CD14-positive monocyte (primary cell): ENCODE measurements at regions not wholly inside any gene's neighbourhood (a gene's known extent, or its start where the extent isn't known, plus 50 kb on each side); places are given as distances from the start of the nearest gene placed in this dataset.

Experiments used
- DNase-seq, 3 donors: peaks; one replicate each; pipeline ENCODE4 v3.0.0-alpha.2; 2011 to 2022
- H2AFZ ChIP-seq: 2 replicates; pipeline ENCODE4 v1.6.0; 2012; ENCODE audit warnings: mild to moderate bottlenecking, low read depth, low read length, inconsistent platforms; ENCODE audit not compliant: insufficient read depth, poor library complexity, severe bottlenecking
- H3K27ac ChIP-seq, 2 donors: 1 replicate in 1 of 2; 2 replicates in 1 of 2; pipeline ENCODE4 v1.5.1; 2012 to 2013; ENCODE audit warnings: low read length in 2 of 2, control low read depth in 1 of 2, inconsistent platforms in 1 of 2, low read depth in 1 of 2, mild to moderate bottlenecking in 1 of 2
- H3K27me3 ChIP-seq, 2 donors: one replicate each; pipeline versions ENCODE4 v1.6.0 to v1.6.1; 2011 to 2013; ENCODE audit warnings: low read length in 2 of 2; ENCODE audit not compliant: control insufficient read depth in 2 of 2, insufficient read depth in 2 of 2
- H3K36me3 ChIP-seq, 2 donors: replicated peaks in 1 of 2; 1 replicate in 1 of 2; 2 replicates in 1 of 2; pipeline versions ENCODE4 v1.5.1 to v1.6.1; 2012 to 2013; ENCODE audit warnings: low read length in 2 of 2, control low read depth in 1 of 2, inconsistent platforms in 1 of 2, mild to moderate bottlenecking in 1 of 2; ENCODE audit not compliant: insufficient read depth in 2 of 2, control insufficient read depth in 1 of 2
- H3K4me1 ChIP-seq, 2 donors: 1 replicate in 1 of 2; 2 replicates in 1 of 2; pipeline versions ENCODE4 v1.5.1 to v1.6.1; 2012 to 2013; ENCODE audit warnings: low read length in 2 of 2, control low read depth in 1 of 2, inconsistent platforms in 1 of 2, mild to moderate bottlenecking in 1 of 2, moderate library complexity in 1 of 2; ENCODE audit not compliant: insufficient read depth in 2 of 2, control insufficient read depth in 1 of 2
- H3K4me2 ChIP-seq: replicated peaks from 2 replicates; pipeline ENCODE3; 2012; ENCODE audit warnings: low read length, moderate library complexity, mild to moderate bottlenecking; ENCODE audit not compliant: poor library complexity, severe bottlenecking; ENCODE audit errors: extremely low read depth
- H3K4me3 ChIP-seq, 3 experiments: fragments of 200-600 bp in 1 of 3; sonication (generic) in 1 of 3; replicated peaks in 1 of 3; 1 replicate in 2 of 3; 2 replicates in 1 of 3; pipeline ENCODE4 v1.5.1; 2011 to 2013; ENCODE audit warnings: low read length in 3 of 3, mild to moderate bottlenecking in 3 of 3, control low read depth in 2 of 3, low read depth in 2 of 3, inconsistent platforms in 1 of 3, moderate library complexity in 1 of 3
- H3K79me2 ChIP-seq: 2 replicates; pipeline ENCODE4 v1.6.0; 2012; ENCODE audit warnings: mild to moderate bottlenecking, control low read depth, inconsistent platforms, low read length, moderate library complexity; ENCODE audit not compliant: insufficient read depth
- H3K9ac ChIP-seq: 2 replicates; pipeline ENCODE4 v1.6.0; 2017; ENCODE audit warnings: low read length, mild to moderate bottlenecking; ENCODE audit not compliant: insufficient read depth, poor library complexity, severe bottlenecking
- H3K9me3 ChIP-seq, 2 donors: replicated peaks in 1 of 2; 1 replicate in 1 of 2; 2 replicates in 1 of 2; pipeline versions ENCODE4 v1.5.1 to v1.6.1; 2012 to 2013; ENCODE audit warnings: low read length in 2 of 2, control low read depth in 1 of 2; ENCODE audit not compliant: control insufficient read depth in 1 of 2, insufficient read depth in 1 of 2
- H4K20me1 ChIP-seq: 2 replicates; pipeline ENCODE4 v1.6.0; 2012; ENCODE audit warnings: mild to moderate bottlenecking, low read length, control low read depth, moderate library complexity; ENCODE audit not compliant: insufficient read depth
- H3K27ac Mint-ChIP-seq, 7 donors: one replicate each; pipeline ENCODE4 v1.8.0; 2020; ENCODE audit warnings: mild to moderate bottlenecking in 7 of 7, mixed read lengths in 7 of 7, moderate library complexity in 6 of 7, inconsistent platforms in 2 of 7
- H3K27me3 Mint-ChIP-seq, 3 donors: one replicate each; pipeline ENCODE4 v1.8.0; 2021 to 2022; ENCODE audit warnings: low read depth in 3 of 3, mild to moderate bottlenecking in 3 of 3, mixed read lengths in 3 of 3, moderate library complexity in 3 of 3, inconsistent platforms in 1 of 3
- H3K36me3 Mint-ChIP-seq, 2 donors: one replicate each; pipeline ENCODE4 v1.8.0; 2020; ENCODE audit warnings: mixed read lengths in 2 of 2, inconsistent platforms in 1 of 2, mild to moderate bottlenecking in 1 of 2
- H3K4me1 Mint-ChIP-seq: one replicate; pipeline ENCODE4 v1.8.0; 2020; ENCODE audit warnings: mild to moderate bottlenecking, mixed read lengths
- H3K4me3 Mint-ChIP-seq, 2 donors: one replicate each; pipeline ENCODE4 v1.8.0; 2020; ENCODE audit warnings: mild to moderate bottlenecking in 2 of 2, mixed read lengths in 2 of 2, moderate library complexity in 1 of 2
- H3K9me3 Mint-ChIP-seq, 7 donors: one replicate each; pipeline ENCODE4 v1.8.0; 2020 to 2022; ENCODE audit warnings: mixed read lengths in 7 of 7, mild to moderate bottlenecking in 6 of 7, moderate library complexity in 6 of 7, inconsistent platforms in 2 of 7
- CTCF ChIP-seq: fragments of 200-600 bp; IDR thresholded peaks from one replicate; pipeline ENCODE4 v1.8.0; 2022; ENCODE audit warnings: antibody characterized with exemption, mild to moderate bottlenecking
- intact Hi-C, 2 donors: fragments of 100-400 bp; cut with micrococcal nuclease; formaldehyde crosslinking; loops; one replicate each; pipeline versions ENCODE4 v1.15.0 to v1.15.1; 2023

GRCh38 chr3:53411371-53411770 is 64.0 kb upstream of the DCP1A start:
- peaks cover 7 to 13% (median 12%) of the 10 kb centered on the region in 3 donors for H3K27me3 Mint-ChIP-seq
- no peak overlapping the region for H3K4me3 Mint-ChIP-seq
- H3K79me2 ChIP-seq = no peaks in the 10 kb centered on the region
- no peaks in the 10 kb centered on the region for H3K36me3 ChIP-seq
- DNase-seq = no peak
- TF ChIP-seq CTCF = no peak
- H3K4me2 ChIP-seq = no peak overlapping the region
- H3K27me3 ChIP-seq = no peaks in the 10 kb centered on the region
- intact Hi-C loops = no loop called here
- H2AFZ ChIP-seq = no peak overlapping the region
- no peak overlapping the region for H3K27ac Mint-ChIP-seq
- no peak overlapping the region for H3K27ac ChIP-seq
- H3K4me1 ChIP-seq = peaks cover 8 to 12% of the 10 kb centered on the region in 2 donors
- peaks cover 24 to 28% of the 10 kb centered on the region in 2 donors for H3K9me3 ChIP-seq
- no peaks in the 10 kb centered on the region for H3K36me3 Mint-ChIP-seq
- peaks cover 8 to 50% (median 37%) of the 10 kb centered on the region in 7 donors for H3K9me3 Mint-ChIP-seq
- H4K20me1 ChIP-seq = no peaks in the 10 kb centered on the region
- peaks cover 13% of the 10 kb centered on the region for H3K4me1 Mint-ChIP-seq
- H3K9ac ChIP-seq = no peak overlapping the region
- H3K4me3 ChIP-seq = no peak overlapping the region

- H3K4me3 Mint-ChIP-seq = no peak overlapping the region
- H3K27me3 ChIP-seq = no peaks in the 10 kb centered on the region
- peaks cover 8 to 56% (median 41%) of the 10 kb centered on the region in 7 donors for H3K9me3 Mint-ChIP-seq
- no peaks in the 10 kb centered on the region for H3K79me2 ChIP-seq
- no peaks in the 10 kb centered on the region for H3K4me1 ChIP-seq
- no peaks in the 10 kb centered on the region for H3K4me1 Mint-ChIP-seq
- no peaks in the 10 kb centered on the region for H3K36me3 ChIP-seq
- H3K36me3 Mint-ChIP-seq = no peaks in the 10 kb centered on the region
- peaks cover 24 to 31% of the 10 kb centered on the region in 2 donors for H3K9me3 ChIP-seq
- no peak overlapping the region for H3K4me2 ChIP-seq
- TF ChIP-seq CTCF = no peak
- intact Hi-C loops = no loop called here
- H3K4me3 ChIP-seq = no peak overlapping the region
- no peaks in the 10 kb centered on the region for H4K20me1 ChIP-seq
- H3K27ac Mint-ChIP-seq = no peak overlapping the region
- peaks cover 7 to 13% (median 12%) of the 10 kb centered on the region in 3 donors for H3K27me3 Mint-ChIP-seq
- DNase-seq = no peak
- H3K9ac ChIP-seq = no peak overlapping the region
- no peak overlapping the region for H2AFZ ChIP-seq
- H3K27ac ChIP-seq = no peak overlapping the region
These were observed 65.6 kb upstream of the DCP1A start for GRCh38 chr3:53412953-53413352.
